Neural progenitor cell (in vitro differentiated cells): ENCODE measurements at regions not wholly inside any gene's neighbourhood (a gene's known extent, or its start where the extent isn't known, plus 50 kb on each side); places are given as distances from the start of the nearest gene placed in this dataset.

Experiments
- DNase-seq: peaks from one replicate; pipeline ENCODE4 v3.0.0-alpha.2; 2016; ENCODE audit warnings: low spot score
- H2AFZ ChIP-seq: fragments of 200-600 bp; sonication (generic); replicated peaks from 2 replicates; pipeline ENCODE4 v1.6.1; 2016; ENCODE audit warnings: antibody characterized with exemption
- H3F3A ChIP-seq: fragments of 200-600 bp; sonication (generic); 2 replicates; pipeline ENCODE4 v1.6.1; 2016; ENCODE audit warnings: antibody characterized with exemption, low read depth
- H3K27ac ChIP-seq: fragments of 200-600 bp; sonication (generic); 2 replicates; pipeline ENCODE4 v1.5.1; 2016; ENCODE audit warnings: mild to moderate bottlenecking
- H3K27me3 ChIP-seq: fragments of 200-600 bp; sonication (generic); 2 replicates; pipeline ENCODE4 v1.6.1; 2016; ENCODE audit warnings: mild to moderate bottlenecking, moderate library complexity
- H3K36me3 ChIP-seq: fragments of 200-600 bp; sonication (generic); 2 replicates; pipeline ENCODE4 v1.5.1; 2016
- H3K4me1 ChIP-seq: fragments of 200-600 bp; sonication (generic); 2 replicates; pipeline ENCODE4 v1.6.1; 2016; ENCODE audit warnings: mixed run types
- H3K4me2 ChIP-seq: fragments of 200-600 bp; sonication (generic); 2 replicates; pipeline ENCODE4 v1.6.1; 2016
- H3K4me3 ChIP-seq: fragments of 200-600 bp; sonication (generic); 2 replicates; pipeline ENCODE4 v1.5.1; 2016
- H3K79me2 ChIP-seq: fragments of 200-600 bp; sonication (generic); 2 replicates; pipeline ENCODE4 v1.6.1; 2016; ENCODE audit warnings: low read depth
- H3K9ac ChIP-seq: fragments of 200-600 bp; sonication (generic); 2 replicates; pipeline ENCODE4 v1.6.1; 2016
- H3K9me3 ChIP-seq: fragments of 200-600 bp; sonication (generic); 2 replicates; pipeline ENCODE4 v1.5.1; 2016; ENCODE audit warnings: low read depth
- H4K20me1 ChIP-seq: fragments of 200-600 bp; sonication (generic); 2 replicates; pipeline ENCODE4 v1.6.1; 2016; ENCODE audit warnings: low read depth
- H3K27ac Mint-ChIP-seq: 3 replicates; pipeline ENCODE4 v1.8.0; 2021; ENCODE audit warnings: mixed read lengths
- H3K27me3 Mint-ChIP-seq: 2 replicates; pipeline ENCODE4 v1.8.0; 2022; ENCODE audit warnings: low read depth, mild to moderate bottlenecking, inconsistent platforms, moderate library complexity, mixed read lengths; ENCODE audit not compliant: insufficient read depth
- H3K36me3 Mint-ChIP-seq: 3 replicates; pipeline ENCODE4 v1.8.0; 2021; ENCODE audit warnings: mixed read lengths
- H3K4me1 Mint-ChIP-seq: 3 replicates; pipeline ENCODE4 v1.8.0; 2021; ENCODE audit warnings: mixed read lengths
- H3K4me3 Mint-ChIP-seq: 3 replicates; pipeline ENCODE4 v1.8.0; 2021; ENCODE audit warnings: mild to moderate bottlenecking, moderate library complexity, mixed read lengths
- H3K9me3 Mint-ChIP-seq: 3 replicates; pipeline ENCODE4 v1.8.0; 2020; ENCODE audit warnings: mixed read lengths
- CTCF ChIP-seq: fragments of 200-600 bp; sonication (generic); IDR thresholded peaks from 2 replicates; pipeline ENCODE4 v1.5.1; 2017; ENCODE audit warnings: antibody characterized with exemption, mild to moderate bottlenecking
- EZH2 ChIP-seq: fragments of 200-600 bp; sonication (generic); IDR thresholded peaks from 2 replicates; pipeline ENCODE4 v1.6.1; 2017; ENCODE audit warnings: antibody characterized with exemption, mild to moderate bottlenecking, moderate library complexity
- EZH2phosphoT487 ChIP-seq: fragments of 200-600 bp; sonication (generic); IDR thresholded peaks from 2 replicates; pipeline ENCODE4 v1.6.1; 2017; ENCODE audit warnings: antibody characterized with exemption

GRCh38 chr2:198307093-198307492 is 502.7 kb downstream of the PLCL1 start:
- no peak overlapping the region for H3K4me2 ChIP-seq
- H3K4me3 Mint-ChIP-seq: no peak overlapping the region
- no peaks in the 10 kb centered on the region for H3K9me3 ChIP-seq
- H3K9me3 Mint-ChIP-seq: no peaks in the 10 kb centered on the region
- H3K4me3 ChIP-seq: no peak overlapping the region
- no peaks in the 10 kb centered on the region for H4K20me1 ChIP-seq
- H3K79me2 ChIP-seq: no peaks in the 10 kb centered on the region
- no peaks in the 10 kb centered on the region for H3K4me1 Mint-ChIP-seq
- H3K4me1 ChIP-seq: no peaks in the 10 kb centered on the region
- H3K27me3 Mint-ChIP-seq: peaks cover 6% of the 10 kb centered on the region
- H3K9ac ChIP-seq: no peak overlapping the region
- H3F3A ChIP-seq: no peaks in the 10 kb centered on the region
- no peak overlapping the region for H3K27ac ChIP-seq
- H3K27ac Mint-ChIP-seq: no peak overlapping the region
- no peaks in the 10 kb centered on the region for H3K36me3 ChIP-seq
- peak overlapping the region; percentile 44 for H2AFZ ChIP-seq
- H3K36me3 Mint-ChIP-seq: no peaks in the 10 kb centered on the region
- TF ChIP-seq EZH2 (no peak), EZH2phosphoT487 (no peak), CTCF (no peak)
- H3K27me3 ChIP-seq: no peaks in the 10 kb centered on the region
- no peak for DNase-seq

GRCh38 chr2:198304859-198305258 is 500.5 kb downstream of the PLCL1 start:
- DNase-seq: no peak
- Histone ChIP-seq H3K9ac (no peak overlapping the region), H3K27ac (no peak overlapping the region), H2AFZ (no peak overlapping the region), H3F3A (no peaks in the 10 kb centered on the region), H4K20me1 (no peaks in the 10 kb centered on the region), H3K4me3 (no peak overlapping the region), H3K4me2 (no peak overlapping the region), H3K79me2 (no peaks in the 10 kb centered on the region), H3K9me3 (no peaks in the 10 kb centered on the region), H3K27me3 (no peaks in the 10 kb centered on the region), H3K36me3 (no peaks in the 10 kb centered on the region), H3K4me1 (no peaks in the 10 kb centered on the region)
- Mint-ChIP-seq H3K4me1 (no peaks in the 10 kb centered on the region), H3K9me3 (no peaks in the 10 kb centered on the region), H3K4me3 (no peak overlapping the region), H3K36me3 (no peaks in the 10 kb centered on the region), H3K27me3 (peaks cover 2% of the 10 kb centered on the region), H3K27ac (no peak overlapping the region)
- TF ChIP-seq EZH2 (no peak), EZH2phosphoT487 (no peak), CTCF (no peak)

GRCh38 chr2:198297350-198297749 is 493.0 kb downstream of the PLCL1 start:
- peak overlapping the region; percentile 30 for H2AFZ ChIP-seq

More at GRCh38 chr2:198297350-198297749, 493.0 kb downstream of the PLCL1 start:
- H3K4me2 ChIP-seq: peak overlapping the region; percentile 52
- DNase-seq: no peak
- no peaks in the 10 kb centered on the region for H3K9me3 ChIP-seq
- no peak overlapping the region for H3K9ac ChIP-seq
- no peaks in the 10 kb centered on the region for H3K36me3 Mint-ChIP-seq
- H3K4me3 Mint-ChIP-seq: no peak overlapping the region
- no peak overlapping the region for H3K4me3 ChIP-seq
- peaks cover 6% of the 10 kb centered on the region for H3F3A ChIP-seq
- no peak overlapping the region for H3K27ac ChIP-seq
- H3K79me2 ChIP-seq: no peaks in the 10 kb centered on the region
- no peaks in the 10 kb centered on the region for H3K9me3 Mint-ChIP-seq
- peaks cover 2% of the 10 kb centered on the region for H3K27me3 Mint-ChIP-seq
- no peaks in the 10 kb centered on the region for H4K20me1 ChIP-seq
- TF ChIP-seq EZH2phosphoT487: no peak
- TF ChIP-seq CTCF: no peak
- TF ChIP-seq EZH2: no peak
- no peaks in the 10 kb centered on the region for H3K27me3 ChIP-seq
- H3K36me3 ChIP-seq: no peaks in the 10 kb centered on the region
- no peaks in the 10 kb centered on the region for H3K4me1 Mint-ChIP-seq
- no peak overlapping the region for H3K27ac Mint-ChIP-seq
- peaks cover 8% of the 10 kb centered on the region for H3K4me1 ChIP-seq
